HL-60 (cell line): ENCODE measurements at regions not wholly inside any gene's neighbourhood (a gene's known extent, or its start where the extent isn't known, plus 50 kb on each side); places are given as distances from the start of the nearest gene placed in this dataset.

Experiments used
- DNase-seq, 2 experiments: peaks; one replicate each; pipeline ENCODE4 v3.0.0-alpha.2; 2010 to 2020; ENCODE audit warnings: low read depth in 1 of 2, low spot score in 1 of 2
- H3K27ac ChIP-seq: fragments of 250-450 bp; sonication (Bioruptor Pico); replicated peaks from 2 replicates; pipeline ENCODE4 v1.5.1; 2020; ENCODE audit warnings: mild to moderate bottlenecking, moderate library complexity
- H3K27me3 ChIP-seq: fragments of 250-450 bp; sonication (Bioruptor Pico); 2 replicates; pipeline ENCODE4 v1.5.1; 2021; ENCODE audit warnings: mild to moderate bottlenecking, moderate library complexity; ENCODE audit not compliant: insufficient read depth, poor library complexity, severe bottlenecking
- H3K4me3 ChIP-seq: replicated peaks from 2 replicates; pipeline ENCODE4 v1.5.1; 2011; ENCODE audit warnings: mild to moderate bottlenecking, control low read depth, low read length; ENCODE audit not compliant: insufficient read depth
- CTCF ChIP-seq: IDR thresholded peaks from one replicate; pipeline ENCODE4 v1.5.1; 2011; ENCODE audit warnings: low read length, control low read depth, inconsistent platforms; ENCODE audit not compliant: insufficient read depth
- GABPA ChIP-seq: IDR thresholded peaks from 2 replicates; pipeline ENCODE4 v1.6.1; 2012; ENCODE audit warnings: low read depth
- POLR2AphosphoS5 ChIP-seq: IDR thresholded peaks from 2 replicates; pipeline ENCODE4 v1.6.1; 2012; ENCODE audit warnings: low read depth
- REST ChIP-seq: IDR thresholded peaks from 2 replicates; pipeline ENCODE4 v1.6.1; 2012; ENCODE audit warnings: low read depth; ENCODE audit not compliant: insufficient replicate concordance
- SPI1 ChIP-seq: IDR thresholded peaks from 2 replicates; pipeline ENCODE4 v1.6.1; 2012; ENCODE audit warnings: low read depth, mild to moderate bottlenecking, borderline replicate concordance

GRCh38 chr3:28191363-28191762, 50.1 kb upstream of the CMC1 start:
- TF ChIP-seq SPI1 (no peak), POLR2AphosphoS5 (no peak), CTCF (no peak), REST (no peak), GABPA (no peak)
- DNase-seq, result no peak
- Histone ChIP-seq H3K27ac (no peak overlapping the region), H3K4me3 (no peak overlapping the region), H3K27me3 (no peaks in the 10 kb centered on the region)
